IMR-90 (cell line): ENCODE measurements at regions not wholly inside any gene's neighbourhood (a gene's known extent, or its start where the extent isn't known, plus 50 kb on each side); places are given as distances from the start of the nearest gene placed in this dataset.

Experiments
- ATAC-seq: fragments of 200-7000 bp; cut with Tn5 transposase; 2 replicates; pipeline ENCODE4 v1.9.1; 2020; ENCODE audit warnings: low read depth, mild to moderate bottlenecking, moderate library complexity
- BruUV-seq: library from RNA; stranded (reverse); fragments of 400-500 nt; replicated peaks from 2 replicates; lab custom pipeline; 2021; lab: Mats Ljungman, UMichigan
- CTCF ChIA-PET: fragments of 300-600 bp; formaldehyde crosslinking; extraction: SDS; loops from one replicate; lab custom pipeline; 2021; ENCODE audit warnings: antibody characterized with exemption; lab: Yijun Ruan, JAX
- POLR2A ChIA-PET: fragments of 300-600 bp; sonication (Branson Sonifier 250); formaldehyde crosslinking; loops from one replicate; lab custom pipeline; 2022; ENCODE audit warnings: antibody characterized with exemption; ENCODE audit not compliant: unreplicated experiment; lab: Charles Lee
- DNase-seq: peaks from one replicate; pipeline ENCODE4 v3.0.0; 2013
- H2AFZ ChIP-seq: replicated peaks from 2 replicates; pipeline ENCODE3; 2013; ENCODE audit warnings: low read length, mild to moderate bottlenecking; ENCODE audit not compliant: poor library complexity
- H2AK5ac ChIP-seq: 2 replicates; pipeline ENCODE4 v1.6.1; 2013; ENCODE audit warnings: low read depth, low read length, inconsistent platforms
- H2AK9ac ChIP-seq: replicated peaks from 2 replicates; pipeline ENCODE3; 2013; ENCODE audit warnings: mild to moderate bottlenecking, low read depth, low read length, moderate library complexity; ENCODE audit not compliant: poor library complexity
- H2BK120ac ChIP-seq: 2 replicates; pipeline ENCODE4 v1.6.1; 2013; ENCODE audit warnings: low read depth, low read length, inconsistent platforms
- H2BK15ac ChIP-seq: 3 replicates; pipeline ENCODE4 v1.6.1; 2013; ENCODE audit warnings: low read depth, low read length, inconsistent platforms
- H2BK20ac ChIP-seq: 2 replicates; pipeline ENCODE4 v1.6.1; 2013; ENCODE audit warnings: low read depth, mild to moderate bottlenecking, inconsistent platforms, low read length, moderate library complexity
- H2BK5ac ChIP-seq: 2 replicates; pipeline ENCODE4 v1.6.1; 2013; ENCODE audit warnings: mild to moderate bottlenecking, low read depth, low read length, inconsistent platforms; ENCODE audit not compliant: poor library complexity, severe bottlenecking
- H3K14ac ChIP-seq: replicated peaks from 2 replicates; pipeline ENCODE4 v1.6.1; 2013; ENCODE audit warnings: low read depth, low read length, inconsistent platforms
- H3K18ac ChIP-seq: 2 replicates; pipeline ENCODE4 v1.6.1; 2013; ENCODE audit warnings: low read depth, low read length, control low read depth
- H3K23ac ChIP-seq: 2 replicates; pipeline ENCODE4 v1.6.1; 2013; ENCODE audit warnings: low read depth, low read length, inconsistent platforms
- H3K27ac ChIP-seq: 2 replicates; pipeline ENCODE4 v1.5.1; 2013; ENCODE audit warnings: mild to moderate bottlenecking, control low read depth, low read length; ENCODE audit not compliant: insufficient read depth
- H3K27me3 ChIP-seq: 2 replicates; pipeline ENCODE4 v1.6.1; 2013; ENCODE audit warnings: low read length; ENCODE audit not compliant: control insufficient read depth, insufficient read depth
- H3K36me3 ChIP-seq: 2 replicates; pipeline ENCODE4 v1.6.1; 2013; ENCODE audit warnings: low read length, mixed read lengths; ENCODE audit not compliant: control insufficient read depth, insufficient read depth
- H3K4ac ChIP-seq: 2 replicates; pipeline ENCODE4 v1.6.1; 2013; ENCODE audit warnings: low read depth, low read length, inconsistent platforms
- H3K4me1 ChIP-seq: 2 replicates; pipeline ENCODE4 v1.6.1; 2013; ENCODE audit warnings: low read length, mixed read lengths; ENCODE audit not compliant: control insufficient read depth, insufficient read depth
- H3K4me2 ChIP-seq: 2 replicates; pipeline ENCODE4 v1.6.1; 2013; ENCODE audit warnings: low read depth, mild to moderate bottlenecking, control low read depth, low read length, moderate library complexity
- H3K4me3 ChIP-seq: 2 replicates; pipeline ENCODE4 v1.5.1; 2013; ENCODE audit warnings: low read depth, mild to moderate bottlenecking, control low read depth, low read length, moderate library complexity; ENCODE audit not compliant: insufficient read depth
- H3K56ac ChIP-seq: 2 replicates; pipeline ENCODE4 v1.6.1; 2013; ENCODE audit warnings: low read length, inconsistent platforms; ENCODE audit not compliant: insufficient read depth; ENCODE audit errors: extremely low read depth
- H3K79me1 ChIP-seq, 2 experiments: 2 replicates each; pipeline ENCODE4 v1.6.1; 2013; ENCODE audit warnings: low read length in 2 of 2, inconsistent platforms in 1 of 2, low read depth in 1 of 2
- H3K9ac ChIP-seq: 2 replicates; pipeline ENCODE4 v1.6.1; 2013; ENCODE audit warnings: low read depth, low read length, control low read depth
- H3K9me1 ChIP-seq: 2 replicates; pipeline ENCODE4 v1.6.1; 2013; ENCODE audit warnings: low read length, inconsistent platforms; ENCODE audit not compliant: insufficient read depth
- H3K9me3 ChIP-seq: 2 replicates; pipeline ENCODE4 v1.6.1; 2013; ENCODE audit warnings: low read length; ENCODE audit not compliant: control insufficient read depth, insufficient read depth
- H4K20me1 ChIP-seq: 2 replicates; pipeline ENCODE4 v1.6.1; 2013; ENCODE audit warnings: low read length, inconsistent platforms; ENCODE audit not compliant: insufficient read depth
- H4K5ac ChIP-seq: 2 replicates; pipeline ENCODE4 v1.6.1; 2013; ENCODE audit warnings: mild to moderate bottlenecking, low read depth, low read length, control low read depth
- H4K8ac ChIP-seq, 2 experiments: 2 replicates each; pipeline ENCODE4 v1.6.1; 2013; ENCODE audit warnings: low read depth in 2 of 2, low read length in 2 of 2, control low read depth in 1 of 2, inconsistent platforms in 1 of 2
- H4K91ac ChIP-seq: 2 replicates; pipeline ENCODE4 v1.6.1; 2013; ENCODE audit warnings: low read depth, low read length, inconsistent platforms; ENCODE audit not compliant: insufficient read depth
- CTCF ChIP-seq: conservative IDR thresholded peaks from 2 replicates; pipeline ENCODE4 v1.5.1; 2012; ENCODE audit warnings: mild to moderate bottlenecking, low read depth, low read length, improper control_type of control experiment
- ELK1 ChIP-seq: fragments of 150-350 bp; IDR thresholded peaks from 2 replicates; pipeline ENCODE4 v1.6.1; 2016; ENCODE audit warnings: low read depth, mild to moderate bottlenecking, low read length, moderate library complexity, borderline replicate concordance
- FOS ChIP-seq: fragments of 150-350 bp; IDR thresholded peaks from 2 replicates; pipeline ENCODE4 v1.6.1; 2016; ENCODE audit warnings: low read depth, low read length
- MAFK ChIP-seq: IDR thresholded peaks from 2 replicates; pipeline ENCODE4 v1.6.1; 2012; ENCODE audit warnings: low read depth, low read length, improper control_type of control experiment
- MXI1 ChIP-seq: IDR thresholded peaks from 2 replicates; pipeline ENCODE4 v1.6.1; 2012; ENCODE audit warnings: low read depth, mild to moderate bottlenecking, low read length, moderate library complexity, borderline replicate concordance
- WGBS, 2 experiments: methylation state at CpG; one replicate each; pipeline versions ENCODE4 v1.1.5 to v1.1.7; 2013; ENCODE audit warnings: missing lambda C conversion rate in 2 of 2; ENCODE audit not compliant: insufficient read length in 1 of 2; ENCODE audit errors: extremely low coverage in 2 of 2; 5-methylcytosine and 5-hydroxymethylcytosine counted together
- dilution Hi-C: fragments of 300-500 bp; cut with HindIII; formaldehyde crosslinking; loops from one replicate; pipeline ENCODE4 v1.14.3; 2018; ENCODE audit warnings: low sequenced_read_pairs; ENCODE audit not compliant: unreplicated experiment
- in situ Hi-C: fragments of 300-500 bp; cut with MboI; formaldehyde crosslinking; loops from 3 replicates; pipeline ENCODE4 v1.14.3; 2019; ENCODE audit warnings: low sequenced_read_pairs, inconsistent platforms, mixed read lengths
- intact Hi-C: fragments of 100-400 bp; cut with micrococcal nuclease; formaldehyde crosslinking; loops from 2 replicates; pipeline ENCODE4 v1.10.0; 2022

GRCh38 chr11:92411431-92411830, 186.8 kb downstream of the FAT3 start:
- Histone ChIP-seq H3K9ac (no peak overlapping the region), H3K18ac (no peak overlapping the region), H2BK15ac (no peak overlapping the region), H3K23ac (no peak overlapping the region), H3K9me3 (no peaks in the 10 kb centered on the region), H3K27ac (no peak overlapping the region), H3K36me3 (no peaks in the 10 kb centered on the region), H3K4me2 (no peak overlapping the region), H2BK120ac (no peak overlapping the region), H3K56ac (no peak overlapping the region), H2BK20ac (no peak overlapping the region), H3K14ac (no peak overlapping the region), H2AK9ac (no peak overlapping the region), H3K4me1 (no peaks in the 10 kb centered on the region), H4K20me1 (no peaks in the 10 kb centered on the region), H4K8ac (no peak overlapping the region), H3K9me1 (no peaks in the 10 kb centered on the region), H4K91ac (no peak overlapping the region), H3K27me3 (no peaks in the 10 kb centered on the region), H2AK5ac (no peak overlapping the region), H3K4me3 (no peak overlapping the region), H3K79me1 (no peaks in the 10 kb centered on the region), H2AFZ (no peak overlapping the region), H4K5ac (no peak overlapping the region), H3K4ac (no peak overlapping the region), H2BK5ac (no peak overlapping the region)
- no CpG with 5 or more reads among the region's 5 CpGs for WGBS, 2 experiments
- BruUV-seq: no TSS peak
- ATAC-seq: no peak
- intact Hi-C loops: no loop called here
- in situ Hi-C loops: no loop called here
- ChIA-PET CTCF (no interaction called here), POLR2A (no interaction called here)
- dilution Hi-C loops: no loop called here
- DNase-seq: no peak
- TF ChIP-seq MAFK (no peak), MXI1 (no peak), FOS (no peak), ELK1 (no peak), CTCF (no peak)
